ENCODE measurements at regions not wholly inside any gene's neighbourhood (a gene's known extent, or its start where the extent isn't known, plus 50 kb on each side); places are given as distances from the start of the nearest gene placed in this dataset.

DNA sequence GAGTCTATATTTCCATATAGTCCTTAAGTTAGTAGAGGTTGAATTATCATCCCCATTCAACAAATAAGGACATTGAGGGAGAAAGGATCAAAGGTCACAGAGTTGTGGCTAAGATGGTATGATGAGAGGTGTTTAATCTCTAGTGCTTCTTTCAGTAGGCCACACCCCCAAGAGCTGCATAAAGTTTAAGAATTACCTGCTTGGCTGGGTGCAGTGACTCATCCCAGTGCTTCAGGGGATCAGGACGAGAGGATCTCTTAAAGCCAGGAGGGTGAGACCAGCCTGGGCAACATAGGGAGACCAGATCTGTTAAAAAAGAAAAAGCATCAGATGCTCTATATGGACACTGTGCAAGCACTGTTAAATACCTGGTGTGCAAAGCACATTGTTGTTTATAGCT is 560.0 kb upstream of the KLHL1 start:
- no peak overlapping the region for H3K27ac Mint-ChIP-seq
- ATAC-seq = no peak
- H3K36me3 Mint-ChIP-seq = no peaks in the 10 kb centered on the region
- no peak for DNase-seq (ENCODE audit: low spot score in 2 of 2)
- peaks cover 0 to 5% of the 10 kb centered on the region in 2 donors for H3K9me3 Mint-ChIP-seq

GRCh38 chr13:70666883-70667556 is 558.8 kb upstream of the KLHL1 start:
- ATAC-seq = no peak
- no peaks in the 10 kb centered on the region for H3K36me3 Mint-ChIP-seq
- no peak for DNase-seq (ENCODE audit: low spot score in 2 of 2)
- H3K9me3 Mint-ChIP-seq = peaks cover 0 to 4% of the 10 kb centered on the region in 2 donors
- no peak overlapping the region for H3K27ac Mint-ChIP-seq

DNA sequence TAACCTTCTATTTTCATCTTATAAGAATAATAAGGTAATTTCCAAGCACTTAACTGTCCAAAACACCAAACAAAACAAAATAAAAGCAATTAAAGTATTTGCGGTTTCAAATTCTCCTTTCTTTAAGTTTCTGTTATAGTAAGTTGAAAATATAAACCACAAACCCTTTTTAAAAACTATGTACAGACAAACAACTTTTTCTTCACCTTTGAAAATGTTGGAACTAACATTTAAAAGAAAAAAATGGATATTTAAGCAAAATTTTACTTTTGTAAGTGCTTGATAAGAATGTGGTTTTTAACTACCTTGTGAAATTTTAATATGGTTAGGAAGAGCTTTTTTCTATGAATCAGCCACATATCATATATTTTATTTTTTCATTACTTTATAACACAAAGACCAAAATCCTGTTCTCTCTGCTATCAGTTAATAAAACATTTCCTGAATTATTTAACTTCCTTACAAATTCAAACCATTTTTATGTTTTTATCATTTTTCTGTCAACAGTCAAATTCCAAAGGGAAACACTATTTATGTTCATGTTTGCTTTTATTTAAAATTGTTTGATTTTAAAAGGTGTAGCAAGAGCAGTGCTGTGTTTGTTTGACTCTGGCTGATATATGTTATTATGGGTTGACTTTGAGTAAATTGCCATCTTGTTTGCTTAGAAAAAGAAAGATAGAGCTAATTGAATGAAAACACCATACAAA is 554.1 kb upstream of the KLHL1 start:
- no peak for DNase-seq (ENCODE audit: low spot score in 2 of 2)
- no peak overlapping the region for H3K27ac Mint-ChIP-seq
- ATAC-seq = no peak
- H3K36me3 Mint-ChIP-seq = no peaks in the 10 kb centered on the region
- no peaks in the 10 kb centered on the region for H3K9me3 Mint-ChIP-seq

DNA sequence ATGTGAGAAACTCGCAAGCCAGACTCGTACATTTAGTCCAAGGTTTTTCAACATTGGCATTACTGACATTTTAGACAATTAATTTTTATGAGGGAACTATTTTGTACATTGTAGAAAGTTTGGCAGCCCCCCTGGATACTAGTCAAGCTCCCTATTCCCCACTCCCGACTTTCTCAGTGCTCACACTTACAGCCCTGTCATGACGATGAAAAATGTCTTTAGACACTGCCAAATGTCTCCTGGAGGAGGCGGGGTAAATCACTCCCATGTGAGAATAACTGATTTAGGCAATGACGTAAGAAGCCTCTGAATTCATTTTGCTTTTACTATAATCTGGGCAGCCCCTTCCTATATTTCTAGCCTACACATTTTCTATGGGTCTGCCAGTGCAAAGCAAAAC is 535.8 kb upstream of the KLHL1 start:
- Mint-ChIP-seq H3K36me3 (no peaks in the 10 kb centered on the region), H3K27ac (no peak overlapping the region), H3K9me3 (peaks cover 0 to 8% of the 10 kb centered on the region in 2 donors)
- ATAC-seq = no peak
- no peak for DNase-seq (ENCODE audit: low spot score in 2 of 2)

DNA sequence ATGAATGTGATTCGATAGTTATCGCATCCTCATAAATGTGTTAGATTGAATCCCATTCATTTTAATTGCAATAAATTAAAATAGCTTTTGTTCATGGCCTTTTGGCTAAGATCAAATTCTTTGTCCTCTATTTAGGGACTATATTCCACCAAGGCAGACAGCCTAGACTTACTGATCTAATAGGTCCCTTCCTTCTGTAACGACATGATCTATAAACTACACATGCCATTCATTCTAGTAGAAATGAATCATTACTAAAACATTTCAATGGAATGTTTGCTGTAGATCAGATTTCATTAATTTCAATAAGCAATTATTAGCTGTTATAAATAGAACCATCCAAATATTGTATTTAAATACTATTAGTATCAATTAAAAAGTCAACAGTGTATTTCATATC is 526.6 kb upstream of the KLHL1 start:
- Mint-ChIP-seq H3K9me3 (peaks cover 4 to 13% of the 10 kb centered on the region in 2 donors), H3K36me3 (no peaks in the 10 kb centered on the region), H3K27ac (no peak overlapping the region)
- DNase-seq (ENCODE audit: low spot score in 2 of 2) = no peak
- ATAC-seq = no peak

- DNase-seq (ENCODE audit: low spot score in 2 of 2) (no peak), ATAC-seq (no peak)
- Mint-ChIP-seq H3K27ac (no peak overlapping the region), H3K36me3 (no peaks in the 10 kb centered on the region), H3K9me3 (peaks cover 4 to 10% of the 10 kb centered on the region in 2 donors)
Observed at GRCh38 chr13:70630247-70630646, 522.0 kb upstream of the KLHL1 start.

DNA sequence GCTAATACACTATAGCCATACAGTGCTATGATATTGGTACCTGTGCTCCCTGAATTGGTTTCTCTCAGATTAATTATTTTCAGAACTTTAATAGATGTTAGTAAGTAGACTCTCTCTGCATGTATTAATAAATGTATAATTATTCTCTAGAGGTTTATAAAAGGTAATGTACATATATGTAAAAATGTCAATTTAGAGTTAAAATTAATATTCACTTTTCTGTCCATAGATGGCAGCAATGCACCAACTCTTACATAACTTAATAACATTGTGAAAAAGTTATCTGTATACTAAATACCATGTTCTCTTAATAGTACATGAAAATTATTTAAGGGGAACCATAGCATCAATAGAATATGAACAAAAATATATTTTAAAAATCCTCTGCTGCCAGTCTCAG is 515.0 kb upstream of the KLHL1 start:
- Mint-ChIP-seq H3K36me3 (no peaks in the 10 kb centered on the region), H3K27ac (no peak overlapping the region), H3K9me3 (no peaks in the 10 kb centered on the region)
- ATAC-seq = no peak
- no peak for DNase-seq (ENCODE audit: low spot score in 2 of 2)

- no peak overlapping the region for H3K27ac Mint-ChIP-seq
- no peak for DNase-seq (ENCODE audit: low spot score in 2 of 2)
- no peaks in the 10 kb centered on the region for H3K9me3 Mint-ChIP-seq
- no peak for ATAC-seq
- no peaks in the 10 kb centered on the region for H3K36me3 Mint-ChIP-seq
Observed at GRCh38 chr13:70622796-70623195, 514.5 kb upstream of the KLHL1 start.

GRCh38 chr13:70619936-70620335 is 511.7 kb upstream of the KLHL1 start:
- DNase-seq (ENCODE audit: low spot score in 2 of 2) = no peak
- Mint-ChIP-seq H3K36me3 (no peaks in the 10 kb centered on the region), H3K27ac (no peak overlapping the region), H3K9me3 (peaks cover 5 to 6% of the 10 kb centered on the region in 2 donors)
- ATAC-seq = no peak

DNA sequence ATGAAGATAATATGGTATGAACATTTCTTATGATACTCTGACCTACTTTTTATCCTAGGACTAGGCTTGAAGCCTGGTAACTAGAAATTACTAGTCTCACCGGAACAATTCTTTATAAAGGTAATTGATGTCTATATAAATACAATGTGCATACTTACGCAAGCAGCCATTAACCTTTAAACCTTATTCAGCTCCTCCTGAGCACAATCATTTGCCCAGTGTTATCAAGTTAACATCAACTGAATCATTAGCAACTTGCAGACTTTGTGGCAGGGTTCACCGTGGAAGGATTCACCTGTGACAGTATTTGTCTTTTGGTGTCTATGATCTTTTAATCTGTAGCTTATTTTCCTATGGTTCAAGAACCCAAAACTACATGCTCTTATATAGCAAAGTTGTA is 508.6 kb upstream of the KLHL1 start:
- peaks cover 5 to 6% of the 10 kb centered on the region in 2 donors for H3K9me3 Mint-ChIP-seq
- H3K36me3 Mint-ChIP-seq = no peaks in the 10 kb centered on the region
- ATAC-seq (no peak), DNase-seq (ENCODE audit: low spot score in 2 of 2) (no peak)
- H3K27ac Mint-ChIP-seq = no peak overlapping the region

- no peak for DNase-seq (ENCODE audit: low spot score in 2 of 2)
- Mint-ChIP-seq H3K27ac (no peak overlapping the region), H3K9me3 (peaks cover 5 to 6% of the 10 kb centered on the region in 2 donors), H3K36me3 (no peaks in the 10 kb centered on the region)
- ATAC-seq = no peak
Observed at GRCh38 chr13:70613295-70613694, 505.0 kb upstream of the KLHL1 start.

DNA sequence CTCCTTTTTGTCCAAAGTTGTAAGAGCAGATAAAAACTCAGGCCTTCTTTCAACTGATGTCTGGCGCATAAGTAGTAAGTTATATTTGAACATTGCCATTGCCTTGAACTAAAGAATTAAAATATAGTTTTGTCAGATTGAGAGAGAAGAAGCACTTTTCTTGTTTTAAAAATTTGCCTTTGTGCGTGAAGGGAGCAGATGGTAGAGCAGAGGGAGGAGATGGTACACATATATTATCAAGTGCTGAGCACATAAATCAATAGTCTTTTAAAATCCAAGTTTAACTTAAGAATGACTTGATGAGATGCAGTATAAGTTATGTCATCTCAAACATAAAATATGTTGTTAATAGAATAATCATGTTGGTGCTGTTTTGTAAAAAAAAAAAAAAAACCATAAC is 504.6 kb upstream of the KLHL1 start:
- Mint-ChIP-seq H3K27ac (no peak overlapping the region), H3K36me3 (no peaks in the 10 kb centered on the region), H3K9me3 (peaks cover 5 to 6% of the 10 kb centered on the region in 2 donors)
- DNase-seq (ENCODE audit: low spot score in 2 of 2) = no peak
- no peak for ATAC-seq

DNA sequence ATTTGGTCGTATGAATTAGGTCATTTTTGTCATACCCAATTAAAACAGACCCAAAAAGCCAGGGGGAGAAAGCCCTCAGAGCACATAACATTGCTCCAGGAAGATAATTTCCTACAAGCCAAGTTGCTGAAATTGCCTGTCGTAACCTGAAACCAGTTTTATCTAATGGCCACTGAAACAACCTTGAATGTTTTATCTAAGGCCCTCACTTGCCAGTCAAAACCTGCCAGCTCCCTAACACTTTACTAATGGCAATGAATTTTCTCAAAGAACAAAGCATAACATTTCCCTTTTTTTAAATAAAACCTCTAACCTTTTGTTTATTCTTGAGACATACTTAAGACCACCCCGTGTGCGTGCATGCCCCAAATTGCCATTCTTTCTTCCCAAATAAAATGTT is 496.2 kb upstream of the KLHL1 start:
- H3K36me3 Mint-ChIP-seq = no peaks in the 10 kb centered on the region
- H3K27ac Mint-ChIP-seq = no peak overlapping the region
- H3K9me3 Mint-ChIP-seq = peaks cover 14 to 18% of the 10 kb centered on the region in 2 donors
- ATAC-seq (no peak), DNase-seq (ENCODE audit: low spot score in 2 of 2) (no peak)

DNA sequence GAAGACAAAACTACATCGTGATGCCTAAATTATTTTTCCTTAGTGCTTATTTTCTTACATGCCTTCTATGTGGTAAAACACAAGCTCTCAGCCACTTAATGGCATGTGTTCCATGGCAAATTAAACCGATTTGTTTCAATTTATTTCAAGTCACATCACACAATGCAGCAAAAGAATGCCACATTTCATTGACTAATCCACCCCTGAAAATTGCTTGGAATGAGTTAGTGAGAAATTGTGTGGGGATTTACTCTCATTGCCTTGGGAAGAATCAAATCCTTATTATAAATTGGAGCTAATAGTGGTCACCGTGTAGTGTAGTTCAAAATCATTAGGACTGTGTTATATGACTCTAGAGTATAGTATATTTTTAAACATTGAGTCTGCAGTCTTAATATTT is 485.5 kb upstream of the KLHL1 start:
- Mint-ChIP-seq H3K9me3 (peaks cover 0 to 3% of the 10 kb centered on the region in 2 donors), H3K36me3 (no peaks in the 10 kb centered on the region), H3K27ac (no peak overlapping the region)
- ATAC-seq (no peak), DNase-seq (ENCODE audit: low spot score in 2 of 2) (no peak)

- H3K27ac Mint-ChIP-seq = no peak overlapping the region
- H3K9me3 Mint-ChIP-seq = peaks cover 8 to 14% of the 10 kb centered on the region in 2 donors
- DNase-seq (ENCODE audit: low spot score in 2 of 2) (no peak), ATAC-seq (no peak)
- no peaks in the 10 kb centered on the region for H3K36me3 Mint-ChIP-seq
Observed at GRCh38 chr13:70585109-70585508, 476.9 kb upstream of the KLHL1 start.

DNA sequence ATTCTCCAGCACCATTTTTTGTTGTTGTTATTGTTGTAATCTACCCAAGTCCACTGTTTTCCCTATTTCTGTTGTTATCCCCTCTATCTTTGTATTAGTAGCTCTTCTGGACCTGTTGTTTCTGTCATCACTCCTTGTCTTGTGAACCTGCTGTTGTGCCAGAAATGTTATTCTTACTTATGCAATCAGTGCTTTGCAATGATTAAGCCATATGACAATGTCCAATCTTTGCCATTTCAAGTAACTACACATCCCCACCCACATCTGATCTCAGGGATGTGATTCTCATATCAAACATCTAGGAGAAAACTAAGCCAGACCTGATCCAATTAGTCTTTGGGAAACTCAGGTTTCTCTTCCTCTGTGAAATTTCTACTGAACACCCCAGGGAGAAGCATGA is 472.6 kb upstream of the KLHL1 start:
- no peak overlapping the region for H3K27ac Mint-ChIP-seq
- peaks cover 4% of the 10 kb centered on the region in 2 donors for H3K9me3 Mint-ChIP-seq
- no peaks in the 10 kb centered on the region for H3K36me3 Mint-ChIP-seq
- DNase-seq (ENCODE audit: low spot score in 2 of 2) (no peak), ATAC-seq (no peak)

DNA sequence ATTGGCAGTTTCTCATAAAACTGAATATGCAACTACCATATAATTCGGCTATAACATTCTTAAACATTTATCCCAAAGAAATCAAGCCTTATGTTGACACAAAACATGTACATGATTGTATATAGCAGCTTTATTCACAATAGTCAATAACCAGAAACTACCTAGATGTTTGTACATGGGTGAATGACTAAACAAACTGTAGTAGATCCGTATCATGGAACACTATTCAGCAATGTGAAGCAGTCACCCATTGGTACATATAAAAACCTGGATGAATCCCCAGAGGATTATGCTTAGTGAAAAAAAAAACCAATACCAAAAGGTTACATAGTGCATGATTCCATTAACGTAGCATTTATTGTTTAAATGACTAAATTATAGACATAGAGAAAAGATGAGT is 471.7 kb upstream of the KLHL1 start:
- ATAC-seq (no peak), DNase-seq (ENCODE audit: low spot score in 2 of 2) (no peak)
- Mint-ChIP-seq H3K36me3 (no peaks in the 10 kb centered on the region), H3K27ac (no peak overlapping the region), H3K9me3 (peaks cover 2 to 4% of the 10 kb centered on the region in 2 donors)

DNA sequence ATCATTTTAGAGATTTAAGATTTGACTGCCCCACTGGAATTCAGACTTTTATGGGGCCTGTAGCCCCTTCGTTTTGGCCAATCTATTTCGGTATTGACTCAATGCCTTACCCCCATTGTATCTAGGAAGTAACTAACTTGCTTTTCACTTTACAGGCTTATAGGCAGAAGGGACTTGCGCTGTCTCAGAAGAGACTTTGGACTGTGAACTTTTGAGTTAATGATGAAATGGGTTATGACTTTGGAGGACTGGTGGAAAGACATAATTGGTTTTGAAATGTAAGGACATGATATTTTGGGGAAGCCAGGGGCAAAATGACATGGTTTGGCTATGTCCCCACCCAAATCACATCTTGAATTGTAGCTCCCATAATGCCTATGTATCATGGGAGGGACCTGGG is 463.0 kb upstream of the KLHL1 start:
- no peak for DNase-seq (ENCODE audit: low spot score in 2 of 2)
- no peak for ATAC-seq
- H3K9me3 Mint-ChIP-seq = no peaks in the 10 kb centered on the region
- H3K36me3 Mint-ChIP-seq = no peaks in the 10 kb centered on the region
- no peak overlapping the region for H3K27ac Mint-ChIP-seq
